ENCODE measurements at regions not wholly inside any gene's neighbourhood (a gene's known extent, or its start where the extent isn't known, plus 50 kb on each side); places are given as distances from the start of the nearest gene placed in this dataset.

DNA sequence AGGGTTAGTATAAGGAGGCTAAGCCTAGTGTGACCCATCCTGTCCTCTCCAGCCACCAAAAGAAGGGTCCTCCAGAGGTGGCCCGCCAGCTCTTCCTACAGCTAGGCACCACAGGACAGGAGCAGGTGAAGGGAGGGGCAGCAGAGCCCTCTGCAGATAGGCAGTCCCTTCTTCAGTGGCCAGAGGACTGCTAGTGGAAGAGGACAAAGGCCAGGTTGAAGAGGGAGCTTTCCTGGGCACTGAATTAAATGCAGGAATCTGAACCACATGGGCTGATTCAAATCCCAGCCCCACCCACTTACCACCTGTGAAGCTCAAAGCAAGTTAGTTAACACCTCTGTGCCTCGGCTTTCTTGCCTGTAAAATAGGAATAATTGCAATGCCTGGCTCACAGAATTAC, 409.5 kb downstream of the NXPE2 start:
- TF ChIP-seq, protein P1, sequence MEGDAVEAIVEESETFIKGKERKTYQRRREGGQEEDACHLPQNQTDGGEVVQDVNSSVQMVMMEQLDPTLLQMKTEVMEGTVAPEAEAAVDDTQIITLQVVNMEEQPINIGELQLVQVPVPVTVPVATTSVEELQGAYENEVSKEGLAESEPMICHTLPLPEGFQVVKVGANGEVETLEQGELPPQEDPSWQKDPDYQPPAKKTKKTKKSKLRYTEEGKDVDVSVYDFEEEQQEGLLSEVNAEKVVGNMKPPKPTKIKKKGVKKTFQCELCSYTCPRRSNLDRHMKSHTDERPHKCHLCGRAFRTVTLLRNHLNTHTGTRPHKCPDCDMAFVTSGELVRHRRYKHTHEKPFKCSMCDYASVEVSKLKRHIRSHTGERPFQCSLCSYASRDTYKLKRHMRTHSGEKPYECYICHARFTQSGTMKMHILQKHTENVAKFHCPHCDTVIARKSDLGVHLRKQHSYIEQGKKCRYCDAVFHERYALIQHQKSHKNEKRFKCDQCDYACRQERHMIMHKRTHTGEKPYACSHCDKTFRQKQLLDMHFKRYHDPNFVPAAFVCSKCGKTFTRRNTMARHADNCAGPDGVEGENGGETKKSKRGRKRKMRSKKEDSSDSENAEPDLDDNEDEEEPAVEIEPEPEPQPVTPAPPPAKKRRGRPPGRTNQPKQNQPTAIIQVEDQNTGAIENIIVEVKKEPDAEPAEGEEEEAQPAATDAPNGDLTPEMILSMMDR (IDR thresholded peaks at IDR 0.05), result no peak
- no peak for TF ChIP-seq POLR2A (IDR thresholded peaks at IDR 0.05)

Data from Peyer's patch (tissue), 4 donors.